NK-92 treated with Interleukin-12 subunit alpha and Interleukin-12 subunit beta, amount 100 ng/mL, for 24 hours (cell line): ENCODE measurements at regions not wholly inside any gene's neighbourhood (a gene's known extent, or its start where the extent isn't known, plus 50 kb on each side); places are given as distances from the start of the nearest gene placed in this dataset.
"Not testable (repeated sequence)": the region's sequence is repeated elsewhere in the genome, so short reads cannot be mapped to it uniquely, and the experiment has no call there.

Experiments
- DNase-seq: peaks from one replicate; lab custom pipeline; 2025; lab: John Stamatoyannopoulos, UW

- no peak for DNase-seq
Observed at GRCh38 chr7:149633976-149634945, 136.7 kb upstream of the ZNF746 start.

DNA sequence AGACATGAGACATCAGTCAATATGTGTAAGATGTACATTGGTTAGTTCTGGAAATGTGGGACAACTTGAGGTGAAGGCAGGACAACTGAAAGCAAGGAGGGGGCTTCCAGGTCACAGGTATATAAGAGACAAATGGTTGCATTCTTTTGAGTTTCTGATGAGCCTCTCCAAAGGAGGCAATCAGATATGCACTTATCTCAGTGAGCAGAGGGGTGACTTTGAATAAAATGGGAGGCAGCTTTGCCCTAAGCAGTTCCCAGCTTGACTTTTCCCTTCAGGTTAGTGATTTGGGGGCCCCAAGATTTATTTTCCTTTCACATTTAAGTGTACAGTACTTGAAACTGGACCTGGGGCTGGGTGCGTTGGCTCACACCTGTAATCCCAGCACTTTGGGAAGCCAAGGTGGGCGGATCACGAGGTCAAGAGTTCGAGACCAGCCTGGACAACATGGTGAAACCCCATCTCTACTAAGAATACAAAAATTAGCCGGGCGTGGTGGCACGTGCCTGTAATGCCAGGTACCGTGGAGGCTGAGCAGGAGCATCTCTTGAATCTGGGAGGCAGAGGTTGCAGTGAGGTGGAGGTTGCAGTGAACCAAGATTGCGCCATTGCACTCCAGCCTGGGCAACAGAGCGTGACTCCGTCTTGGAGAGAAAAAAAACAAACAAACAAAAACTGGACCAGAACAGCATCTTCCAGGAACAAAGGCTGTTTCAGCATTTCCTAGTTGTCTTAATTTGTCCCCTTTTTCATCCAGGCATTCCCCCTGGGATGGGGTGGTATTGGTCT is 130.9 kb upstream of the ZNF746 start:
- DNase-seq, result not testable (repeated sequence)

DNA sequence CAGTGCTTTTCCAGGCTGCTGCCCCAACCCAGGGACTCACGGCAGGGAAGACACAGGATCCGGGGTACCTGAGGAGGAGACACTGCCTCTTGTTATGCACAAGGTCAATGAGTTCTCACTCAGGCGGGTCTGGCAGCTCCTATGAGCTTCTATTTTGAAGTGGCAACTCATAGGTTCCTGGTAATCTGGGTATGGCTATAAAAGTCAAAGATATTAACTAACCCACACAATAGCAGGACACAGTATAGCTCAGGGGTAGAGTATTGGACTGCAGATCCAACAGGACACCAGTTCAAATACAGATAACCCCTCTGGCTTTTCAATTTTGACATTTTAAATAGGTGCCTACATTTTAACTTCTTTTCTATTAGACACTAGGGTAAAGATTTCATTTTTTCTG is 130.3 kb upstream of the ZNF746 start:
- no peak for DNase-seq

- no peak for DNase-seq
Observed at GRCh38 chr7:149626972-149627371, 129.4 kb upstream of the ZNF746 start.

DNA sequence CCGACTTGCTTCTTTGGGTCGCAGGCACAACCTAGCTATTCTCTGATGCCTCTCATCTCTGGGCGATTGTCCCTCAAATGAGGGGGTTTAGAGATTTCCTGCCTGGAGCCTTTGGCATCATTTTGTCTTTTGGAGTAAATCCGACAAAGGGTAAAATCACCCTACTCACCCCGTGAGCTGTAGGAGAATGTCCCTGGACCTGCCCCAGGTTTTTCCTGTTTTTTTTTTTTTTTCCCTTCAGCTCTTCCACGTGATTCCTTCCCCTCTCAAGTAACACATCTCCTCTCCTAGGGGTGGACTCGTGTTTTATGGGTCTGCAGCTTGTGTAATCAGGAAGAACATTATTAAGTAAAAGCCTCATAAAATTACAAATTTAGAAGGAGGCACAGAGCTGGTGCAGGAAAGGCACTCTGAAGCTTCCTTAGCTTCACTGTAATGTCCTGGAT is 128.4 kb upstream of the ZNF746 start:
- DNase-seq, result no peak

GRCh38 chr7:149625340-149625946 is 127.8 kb upstream of the ZNF746 start:
- DNase-seq, result peak; percentile 50

DNA sequence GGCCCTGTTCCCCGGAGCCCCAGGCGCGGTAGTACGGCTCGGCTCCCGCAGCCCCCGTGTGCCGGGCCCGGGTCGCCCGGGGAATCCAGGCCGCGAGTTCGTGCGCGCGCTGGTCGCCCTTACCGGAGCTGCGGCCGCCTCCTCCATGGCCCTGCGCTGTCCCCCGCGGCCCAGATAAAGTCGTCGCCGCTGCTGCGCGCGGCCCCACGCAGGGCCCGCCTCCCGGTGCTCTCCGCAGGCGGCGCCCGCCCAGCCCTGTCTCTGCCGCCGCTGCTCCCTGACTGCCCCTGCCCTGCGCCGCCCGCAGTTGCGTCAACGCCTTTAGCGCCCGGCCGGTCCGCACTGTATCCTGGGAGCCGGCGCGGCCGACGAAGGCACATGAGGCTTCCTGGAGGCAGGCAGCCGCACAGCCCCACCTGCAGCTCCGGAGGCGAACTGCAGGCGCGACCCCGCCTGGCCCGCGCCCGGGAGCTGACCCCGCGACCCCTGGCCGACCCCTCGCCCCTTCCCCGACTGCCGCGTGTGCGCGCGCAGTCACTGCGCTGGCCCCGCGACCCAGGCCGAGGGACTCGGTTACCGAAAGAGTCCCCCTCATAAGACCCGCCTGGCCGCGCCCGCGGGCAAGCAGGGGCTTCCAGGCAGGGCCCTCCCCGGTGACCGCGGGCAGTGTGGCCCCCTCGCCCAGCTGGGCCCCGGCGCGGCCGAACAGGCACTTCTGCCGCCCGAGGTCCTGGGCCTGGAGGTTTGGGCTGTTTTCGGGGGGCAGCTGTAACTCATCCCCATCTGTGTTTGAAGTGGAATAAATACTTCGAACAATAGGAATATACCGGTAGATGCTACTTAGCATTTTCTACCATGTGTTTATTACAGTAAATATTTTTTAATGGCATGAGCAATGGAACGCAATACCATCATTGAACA is 127.1 kb upstream of the ZNF746 start:
- peak; percentile 92 for DNase-seq

DNA sequence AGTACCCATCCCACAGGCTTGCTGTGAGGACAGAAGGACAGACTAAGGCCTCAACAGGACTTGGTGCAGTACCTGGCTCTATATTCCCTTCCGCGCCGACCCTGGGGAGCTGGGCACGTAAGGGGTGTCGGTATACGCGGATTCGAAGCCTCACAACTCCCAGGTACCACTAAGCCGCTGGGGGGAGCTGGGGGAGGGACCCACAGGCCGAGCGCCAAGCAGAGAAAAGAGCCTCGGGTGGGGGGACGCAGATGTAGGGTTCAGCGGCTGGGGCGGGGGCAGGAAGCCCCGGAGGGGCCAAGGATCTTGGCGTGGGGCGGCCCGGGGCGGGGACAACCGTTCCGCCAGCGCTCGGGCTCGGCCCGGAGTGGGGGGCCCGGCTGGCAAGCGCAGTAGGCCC is 126.4 kb upstream of the ZNF746 start:
- no peak for DNase-seq

DNA sequence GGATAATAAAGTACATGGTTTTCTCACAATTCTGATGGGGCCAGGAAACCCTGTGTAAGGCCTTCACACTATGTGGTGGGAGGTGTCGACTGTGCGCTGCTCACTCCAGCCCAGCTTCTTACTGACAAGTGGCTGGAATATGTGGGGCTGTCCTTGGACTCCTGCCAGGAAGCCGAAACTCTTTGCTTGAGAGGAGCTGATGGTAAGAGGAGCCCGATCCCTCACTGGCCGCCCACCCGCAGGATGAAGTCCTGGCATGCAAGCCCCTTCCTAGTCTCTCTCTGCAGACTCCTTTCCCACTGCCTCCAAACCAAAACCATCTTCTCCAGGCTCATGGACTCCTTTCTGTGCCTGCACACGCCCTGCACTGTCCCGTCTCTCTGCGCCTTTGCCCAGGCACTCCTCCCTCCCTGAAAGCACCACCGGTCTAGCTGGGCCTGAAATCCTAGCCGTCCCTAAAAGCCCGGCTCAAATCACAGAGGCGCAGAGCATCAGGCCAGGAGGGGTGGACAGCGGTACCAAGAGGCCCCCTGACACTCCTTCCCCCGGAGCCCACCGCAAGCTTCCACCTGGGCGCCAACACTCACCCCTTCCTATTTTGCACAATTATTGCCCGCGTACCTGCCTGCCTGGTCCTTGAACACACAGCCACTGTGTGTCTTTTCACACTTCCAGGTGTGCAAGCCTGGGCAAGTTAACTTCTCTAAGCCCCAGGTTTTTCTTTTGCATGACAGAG is 125.8 kb upstream of the ZNF746 start:
- DNase-seq, result not testable (repeated sequence)

- DNase-seq, result no peak
Observed at GRCh38 chr7:149622444-149623210, 125.0 kb upstream of the ZNF746 start.

GRCh38 chr7:149621776-149622175 is 124.2 kb upstream of the ZNF746 start:
- DNase-seq, result peak; percentile 63

DNA sequence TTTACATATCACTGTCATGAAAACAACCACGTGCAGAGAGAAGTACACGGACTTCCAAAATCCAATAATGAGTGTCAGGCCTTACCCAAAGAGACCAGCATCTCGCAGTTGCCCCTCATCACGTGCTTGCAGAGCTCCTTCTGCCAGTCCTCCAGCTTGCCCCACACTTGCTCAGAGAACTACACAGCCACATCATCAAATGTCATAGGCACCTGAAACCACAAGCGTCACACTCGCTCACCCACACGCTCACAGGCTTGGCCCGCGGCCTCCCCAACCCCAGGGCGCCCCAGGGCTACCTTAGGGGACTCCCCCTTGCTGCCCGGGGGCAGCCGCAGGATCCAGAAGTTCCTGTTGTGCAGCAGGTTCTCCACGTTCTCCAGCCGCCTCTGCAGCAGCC is 123.4 kb upstream of the ZNF746 start:
- DNase-seq, result peak; percentile 91

- no peak for DNase-seq
Observed at GRCh38 chr7:149616898-149617297, 119.3 kb upstream of the ZNF746 start.

- DNase-seq, result no peak
Observed at GRCh38 chr7:149615690-149616270, 118.2 kb upstream of the ZNF746 start.

DNA sequence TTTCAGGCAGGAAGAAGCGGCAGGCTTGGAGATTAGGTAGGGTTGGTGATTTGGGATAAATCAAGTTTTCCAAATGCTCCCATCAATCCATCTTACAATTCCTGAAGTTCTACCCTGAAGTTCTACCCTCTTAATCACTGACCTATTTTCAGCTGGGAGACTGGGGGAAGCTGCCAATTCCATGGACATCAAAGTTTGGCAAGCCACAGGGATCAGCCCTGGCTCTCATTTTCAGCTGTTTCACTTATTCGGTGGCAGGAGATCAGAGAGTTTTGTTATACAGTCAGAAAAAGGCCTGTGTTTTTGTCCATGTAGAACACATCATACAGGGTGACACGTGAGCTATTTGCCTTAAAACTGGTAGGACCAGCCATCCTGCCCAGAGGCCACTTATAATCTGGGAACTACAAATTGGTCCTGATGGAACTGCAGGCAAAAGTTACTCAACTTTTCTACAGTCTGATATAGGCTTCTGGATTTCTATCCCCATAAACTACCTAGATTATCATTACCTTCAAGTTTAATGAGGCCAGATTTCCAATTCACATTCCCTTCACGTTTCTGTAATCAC is 112.9 kb upstream of the ZNF746 start:
- no peak for DNase-seq

- no peak for DNase-seq
Observed at GRCh38 chr7:149608168-149608567, 110.6 kb upstream of the ZNF746 start.

- DNase-seq, result no peak
Observed at GRCh38 chr7:149607683-149608082, 110.1 kb upstream of the ZNF746 start.

GRCh38 chr7:149606826-149607225 is 109.2 kb upstream of the ZNF746 start:
- DNase-seq, result no peak

- no peak for DNase-seq
Observed at GRCh38 chr7:149605696-149606095, 108.1 kb upstream of the ZNF746 start.
